Stomach (tissue), 8 donors: ENCODE measurements at regions not wholly inside any gene's neighbourhood (a gene's known extent, or its start where the extent isn't known, plus 50 kb on each side); places are given as distances from the start of the nearest gene placed in this dataset.

ENCODE experiments used
- DNase-seq, 2 donors: peaks; one replicate each; pipeline versions ENCODE4 v3.0.0 to v3.0.0-alpha.2; 2013 to 2019
- H3K27ac ChIP-seq, 5 donors: fragments of 200-600 bp in 4 of 5; sonication (generic) in 4 of 5; one replicate each; pipeline ENCODE4 v1.5.1; 2013 to 2019; ENCODE audit warnings: mild to moderate bottlenecking in 1 of 5, moderate library complexity in 1 of 5
- H3K27me3 ChIP-seq, 3 donors: fragments of 200-600 bp; sonication (generic); one replicate each; pipeline ENCODE4 v1.5.1; 2017 to 2019; ENCODE audit warnings: mixed run types in 1 of 3
- H3K36me3 ChIP-seq, 4 donors: fragments of 200-600 bp; sonication (generic); 1 replicate in 3 of 4; 2 replicates in 1 of 4; pipeline ENCODE4 v1.5.1; 2016 to 2019
- H3K4me1 ChIP-seq, 4 donors: fragments of 200-600 bp; sonication (generic); one replicate each; pipeline ENCODE4 v1.5.1; 2016 to 2019
- H3K4me3 ChIP-seq, 4 donors: fragments of 200-600 bp; sonication (generic) in 3 of 4; one replicate each; pipeline ENCODE4 v1.5.1; 2016 to 2019; ENCODE audit warnings: mild to moderate bottlenecking in 1 of 4
- H3K9me3 ChIP-seq, 4 donors: fragments of 200-600 bp; sonication (generic); one replicate each; pipeline ENCODE4 v1.5.1; 2016 to 2019
- EP300 ChIP-seq: sonication (generic); formaldehyde crosslinking; IDR thresholded peaks from one replicate; pipeline ENCODE4 v1.6.1; 2017; ENCODE audit warnings: antibody characterized with exemption
- POLR2A ChIP-seq, 4 donors: fragments of 450-650 bp; IDR thresholded peaks; one replicate each; pipeline ENCODE4 v1.6.1; 2016; ENCODE audit warnings: antibody characterized with exemption in 4 of 4, control low read depth in 2 of 4, mild to moderate bottlenecking in 1 of 4, moderate library complexity in 1 of 4
- POLR2AphosphoS5 ChIP-seq, 3 donors: sonication (generic); formaldehyde crosslinking; IDR thresholded peaks; one replicate each; pipeline ENCODE4 v1.6.1; 2016; ENCODE audit warnings: antibody characterized with exemption in 3 of 3
- WGBS, 5 donors: extraction: QIAGEN DNeasy Blood & Tissue Kit in 3 of 5; methylation state at CpG; one replicate each; pipeline versions ENCODE4 v1.1.5 to v1.1.7; 2013 to 2018; 5-methylcytosine and 5-hydroxymethylcytosine counted together
- intact Hi-C: fragments of 100-400 bp; cut with DNase I; formaldehyde crosslinking; loops from one replicate; pipeline ENCODE4 v1.15.1; 2023; ENCODE audit warnings: low total_unique reads
- TF ChIP-seq, protein P1 (sequence below), 7 experiments: fragments of 450-650 bp in 4 of 7; fragments of 200-600 bp in 3 of 7; sonication (generic) in 3 of 7; IDR thresholded peaks; one replicate each; pipeline ENCODE4 v1.5.1; 2016 to 2019; ENCODE audit warnings: antibody characterized with exemption in 7 of 7, control low read depth in 2 of 7, mild to moderate bottlenecking in 1 of 7
- donor health status: healthy with polysubstance abuse.
- donor health status: Bipolar disorder and iron deficiency.
- donor health status: healthy.

DNA sequence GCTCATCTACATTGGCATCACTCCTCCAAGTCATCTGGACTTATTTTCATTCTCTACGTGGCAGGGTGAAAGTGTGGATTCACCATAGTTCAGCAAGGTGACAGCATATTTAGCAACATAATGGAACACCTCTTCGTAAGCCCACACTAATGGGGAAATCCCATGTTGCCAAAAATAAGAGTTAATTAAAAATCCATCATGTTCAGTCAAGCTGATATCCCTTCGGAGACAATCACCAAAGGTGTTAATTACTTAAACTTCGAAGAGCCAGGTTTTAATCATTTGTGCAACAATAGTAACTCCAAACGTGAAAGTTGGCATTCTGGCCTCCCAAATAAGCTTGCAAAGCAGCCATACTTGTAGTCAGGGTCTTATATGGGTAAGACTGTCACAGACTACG is 242.9 kb downstream of the NSG2 start:
- Histone ChIP-seq H3K36me3 (no peaks in the 10 kb centered on the region), H3K9me3 (peaks cover 0 to 7% (median 3%) of the 10 kb centered on the region in 4 donors), H3K4me1 (no peaks in the 10 kb centered on the region), H3K27ac (no peak overlapping the region), H3K4me3 (no peak overlapping the region), H3K27me3 (no peaks in the 10 kb centered on the region)
- no peak for DNase-seq
- intact Hi-C loops, result no loop called here
- 68 to 78% (median 74%) methylated on average over 6 of the region's 6 CpGs for WGBS, 5 donors
- TF ChIP-seq, protein P1, sequence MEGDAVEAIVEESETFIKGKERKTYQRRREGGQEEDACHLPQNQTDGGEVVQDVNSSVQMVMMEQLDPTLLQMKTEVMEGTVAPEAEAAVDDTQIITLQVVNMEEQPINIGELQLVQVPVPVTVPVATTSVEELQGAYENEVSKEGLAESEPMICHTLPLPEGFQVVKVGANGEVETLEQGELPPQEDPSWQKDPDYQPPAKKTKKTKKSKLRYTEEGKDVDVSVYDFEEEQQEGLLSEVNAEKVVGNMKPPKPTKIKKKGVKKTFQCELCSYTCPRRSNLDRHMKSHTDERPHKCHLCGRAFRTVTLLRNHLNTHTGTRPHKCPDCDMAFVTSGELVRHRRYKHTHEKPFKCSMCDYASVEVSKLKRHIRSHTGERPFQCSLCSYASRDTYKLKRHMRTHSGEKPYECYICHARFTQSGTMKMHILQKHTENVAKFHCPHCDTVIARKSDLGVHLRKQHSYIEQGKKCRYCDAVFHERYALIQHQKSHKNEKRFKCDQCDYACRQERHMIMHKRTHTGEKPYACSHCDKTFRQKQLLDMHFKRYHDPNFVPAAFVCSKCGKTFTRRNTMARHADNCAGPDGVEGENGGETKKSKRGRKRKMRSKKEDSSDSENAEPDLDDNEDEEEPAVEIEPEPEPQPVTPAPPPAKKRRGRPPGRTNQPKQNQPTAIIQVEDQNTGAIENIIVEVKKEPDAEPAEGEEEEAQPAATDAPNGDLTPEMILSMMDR (IDR thresholded peaks at IDR 0.05), result no peak

DNA sequence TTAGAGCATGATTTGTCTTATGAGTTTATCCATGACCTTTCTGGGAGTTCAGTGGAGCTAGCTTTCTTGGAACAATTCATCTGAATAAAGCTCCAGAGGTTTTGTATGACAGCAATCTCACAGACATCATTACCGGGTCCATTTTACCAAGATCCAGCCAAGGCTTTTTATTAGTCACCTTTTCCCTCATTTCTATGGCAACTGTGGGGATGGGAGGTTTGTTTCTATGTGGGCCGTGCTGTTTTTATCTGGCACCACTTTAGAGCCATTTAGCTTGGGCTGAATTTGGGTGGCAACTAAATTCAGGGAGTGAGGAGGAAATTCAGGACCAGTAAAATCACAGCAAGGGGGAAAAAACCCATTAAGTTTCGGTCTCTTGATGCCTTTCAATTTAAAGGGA is 245.7 kb downstream of the NSG2 start:
- no peak for TF ChIP-seq EP300
- TF ChIP-seq, protein P1 (IDR thresholded peaks at IDR 0.05), result no peak
- no peak for TF ChIP-seq POLR2AphosphoS5 (IDR thresholded peaks at IDR 0.05)
- TF ChIP-seq POLR2A (IDR thresholded peaks at IDR 0.05), result no peak
- no peaks in the 10 kb centered on the region for H3K36me3 ChIP-seq
- no peak for DNase-seq
- intact Hi-C loops, result no loop called here
- no peaks in the 10 kb centered on the region for H3K4me1 ChIP-seq
- H3K9me3 ChIP-seq, result peaks cover 0 to 7% (median 3%) of the 10 kb centered on the region in 4 donors
- H3K4me3 ChIP-seq, result no peak overlapping the region
- no peaks in the 10 kb centered on the region for H3K27me3 ChIP-seq
- 61 to 75% (median 65%) methylated on average over 3 of the region's 3 CpGs for WGBS, 5 donors
- H3K27ac ChIP-seq, result no peak overlapping the region

DNA sequence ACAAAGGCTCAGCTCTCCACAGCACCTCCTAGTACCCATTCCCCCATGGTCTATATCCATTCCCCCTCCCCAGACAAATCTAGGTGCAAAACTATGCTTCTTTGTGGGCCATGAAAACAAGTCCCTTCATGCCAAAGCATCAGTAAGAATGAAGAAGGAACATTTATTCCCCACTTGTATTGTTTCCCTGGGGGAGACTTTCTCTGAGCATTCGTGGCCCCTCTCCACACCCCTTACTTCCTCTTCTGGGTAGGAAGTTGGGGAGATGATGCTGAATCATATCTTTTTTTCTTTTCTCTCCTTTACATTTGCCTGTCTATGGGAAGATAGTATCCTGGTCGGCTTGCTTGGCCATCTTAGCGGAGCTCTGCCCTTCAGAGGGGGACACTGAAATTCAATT is 246.8 kb downstream of the NSG2 start:
- intact Hi-C loops, result no loop called here
- 75 to 87% (median 79%) methylated on average over 3 of the region's 3 CpGs for WGBS, 5 donors

DNA sequence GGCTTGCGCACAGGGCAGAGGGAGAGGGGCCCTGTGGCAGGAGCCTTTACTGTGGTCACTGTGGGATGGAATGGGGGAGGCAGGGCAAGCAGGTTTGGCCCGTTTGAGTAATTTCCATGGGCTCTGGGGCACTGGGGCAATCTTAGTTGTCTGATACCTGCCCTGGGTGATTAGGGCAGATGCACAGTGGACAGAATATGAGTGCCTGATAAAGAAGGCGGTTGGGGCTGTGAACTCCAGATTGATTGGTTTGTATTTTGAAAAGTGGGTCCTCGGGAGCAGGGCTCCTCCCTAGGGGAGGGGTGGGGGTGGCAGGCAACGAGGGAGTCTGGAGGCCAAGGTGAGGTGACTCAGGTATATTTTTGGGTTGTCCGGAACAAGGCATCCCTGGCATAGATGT is 247.5 kb downstream of the NSG2 start:
- Histone ChIP-seq H3K4me1 (no peaks in the 10 kb centered on the region), H3K27ac (no peak overlapping the region), H3K9me3 (peaks cover 0 to 13% (median 5%) of the 10 kb centered on the region in 4 donors), H3K4me3 (no peak overlapping the region), H3K36me3 (no peaks in the 10 kb centered on the region), H3K27me3 (no peaks in the 10 kb centered on the region)
- 37 to 53% (median 42%) methylated on average over 6 of the region's 6 CpGs for WGBS, 5 donors
- intact Hi-C loops, result no loop called here
- no peak for DNase-seq
- TF ChIP-seq POLR2A (IDR thresholded peaks at IDR 0.05), result no peak
- no peak for TF ChIP-seq EP300
- no peak for TF ChIP-seq POLR2AphosphoS5 (IDR thresholded peaks at IDR 0.05)
- TF ChIP-seq, protein P1 (IDR thresholded peaks at IDR 0.05), result no peak

More for the DNA sequence above, 246.8 kb downstream of the NSG2 start:
- Histone ChIP-seq H3K4me3 (no peak overlapping the region), H3K9me3 (peaks cover 0 to 7% (median 3%) of the 10 kb centered on the region in 4 donors), H3K4me1 (no peaks in the 10 kb centered on the region), H3K27ac (no peak overlapping the region), H3K36me3 (no peaks in the 10 kb centered on the region), H3K27me3 (no peaks in the 10 kb centered on the region)
- no peak for DNase-seq
- TF ChIP-seq, protein P1 (IDR thresholded peaks at IDR 0.05), result no peak
- TF ChIP-seq POLR2A (IDR thresholded peaks at IDR 0.05) (no peak), EP300 (no peak)

DNA sequence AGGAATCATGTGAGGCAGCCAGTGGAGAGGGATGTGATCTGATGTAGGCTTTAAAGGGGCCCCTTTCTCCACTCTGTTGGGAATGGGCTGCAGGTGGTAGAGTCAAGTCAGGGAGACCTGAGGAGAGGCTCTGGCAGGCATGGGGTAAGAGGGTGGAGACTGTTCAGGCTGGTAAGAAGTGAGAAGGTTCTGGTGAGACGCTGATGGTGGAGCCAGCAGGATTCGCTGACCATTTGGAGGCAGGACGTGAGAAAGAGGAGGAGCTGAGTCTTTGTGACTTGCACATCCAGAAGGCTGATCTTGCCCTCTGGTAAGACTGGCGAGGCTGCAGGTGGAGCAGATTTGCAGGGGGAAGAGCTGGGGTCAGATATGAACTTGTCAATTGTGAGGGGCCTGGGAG is 248.0 kb downstream of the NSG2 start:
- 38 to 71% (median 52%) methylated on average over 4 of the region's 4 CpGs for WGBS, 5 donors
- Histone ChIP-seq H3K36me3 (no peaks in the 10 kb centered on the region), H3K27ac (no peak overlapping the region), H3K4me3 (no peak overlapping the region), H3K27me3 (no peaks in the 10 kb centered on the region), H3K4me1 (no peaks in the 10 kb centered on the region), H3K9me3 (peaks cover 0 to 13% (median 5%) of the 10 kb centered on the region in 4 donors)
- TF ChIP-seq, protein P1 (IDR thresholded peaks at IDR 0.05), result no peak
- intact Hi-C loops, result no loop called here
- no peak for DNase-seq
